ENCODE measurements at regions not wholly inside any gene's neighbourhood (a gene's known extent, or its start where the extent isn't known, plus 50 kb on each side); places are given as distances from the start of the nearest gene placed in this dataset.

- no peak overlapping the region for H3K4ac ChIP-seq (ENCODE audit: low read depth, low read length)
- no peaks in the 10 kb centered on the region for H3K27me3 ChIP-seq (ENCODE audit: insufficient read depth, low read length, poor library complexity)
- WGBS (ENCODE audit: extremely low coverage, insufficient coverage, low lambda C conversion rate) = no CpG with 5 or more reads among the region's 1 CpG
- no peaks in the 10 kb centered on the region for H3K79me1 ChIP-seq (ENCODE audit: low read length)
- H2BK5ac ChIP-seq (ENCODE audit: low read length) = no peak overlapping the region
- no peak overlapping the region for H3K9ac ChIP-seq (ENCODE audit: low read length)
- H3K4me1 ChIP-seq (ENCODE audit: control insufficient read depth, low read depth, low read length) = no peaks in the 10 kb centered on the region
- H3K79me2 ChIP-seq (ENCODE audit: control insufficient read depth, insufficient read depth, low read length) = no peaks in the 10 kb centered on the region
- no peak overlapping the region for H3K4me3 ChIP-seq (ENCODE audit: low read length)
- no peak overlapping the region for H3K4me2 ChIP-seq (ENCODE audit: low read length)
- no peak overlapping the region for H3K18ac ChIP-seq (ENCODE audit: low read length)
- H4K5ac ChIP-seq (ENCODE audit: low read length) = no peak overlapping the region
- peak overlapping the region; percentile 39 for H3K23ac ChIP-seq (ENCODE audit: low read length)
- no peak overlapping the region for H4K8ac ChIP-seq (ENCODE audit: low read depth, low read length)
- DNase-seq = no peak
- H2AK5ac ChIP-seq (ENCODE audit: low read length) = no peak overlapping the region
- H2BK120ac ChIP-seq (ENCODE audit: low read depth, low read length) = no peak overlapping the region
- H3K27ac ChIP-seq (ENCODE audit: low read depth, low read length) = no peak overlapping the region
- no peaks in the 10 kb centered on the region for H3K36me3 ChIP-seq (ENCODE audit: control insufficient read depth, insufficient read depth, low read length)
- H2BK15ac ChIP-seq (replicated peaks; ENCODE audit: low read depth) = no peak overlapping the region
- no peak overlapping the region for H3K56ac ChIP-seq (ENCODE audit: low read length)
Observed at GRCh38 chr3:178063461-178063860, 472.8 kb upstream of the KCNMB2 start.

GRCh38 chr3:178067721-178068120 is 468.5 kb upstream of the KCNMB2 start:
- no peak for DNase-seq
- Histone ChIP-seq H2BK5ac (ENCODE audit: low read length) (no peak overlapping the region), H3K4ac (ENCODE audit: low read depth, low read length) (no peak overlapping the region), H2BK120ac (ENCODE audit: low read depth, low read length) (no peak overlapping the region), H3K4me3 (ENCODE audit: low read length) (no peak overlapping the region), H3K27ac (ENCODE audit: low read depth, low read length) (no peak overlapping the region), H3K36me3 (ENCODE audit: control insufficient read depth, insufficient read depth, low read length) (no peaks in the 10 kb centered on the region), H3K79me2 (ENCODE audit: control insufficient read depth, insufficient read depth, low read length) (no peaks in the 10 kb centered on the region), H2AK5ac (ENCODE audit: low read length) (no peak overlapping the region), H3K9ac (ENCODE audit: low read length) (no peak overlapping the region), H4K8ac (ENCODE audit: low read depth, low read length) (no peak overlapping the region), H4K5ac (ENCODE audit: low read length) (no peak overlapping the region), H3K23ac (ENCODE audit: low read length) (no peak overlapping the region), H2BK15ac (replicated peaks; ENCODE audit: low read depth) (no peak overlapping the region), H3K27me3 (ENCODE audit: insufficient read depth, low read length, poor library complexity) (no peaks in the 10 kb centered on the region), H3K56ac (ENCODE audit: low read length) (no peak overlapping the region), H3K4me2 (ENCODE audit: low read length) (no peak overlapping the region), H3K4me1 (ENCODE audit: control insufficient read depth, low read depth, low read length) (no peaks in the 10 kb centered on the region), H3K79me1 (ENCODE audit: low read length) (no peaks in the 10 kb centered on the region), H3K18ac (ENCODE audit: low read length) (no peak overlapping the region)
- WGBS (ENCODE audit: extremely low coverage, insufficient coverage, low lambda C conversion rate) = no CpG with 5 or more reads among the region's 1 CpG

- Histone ChIP-seq H3K27me3 (ENCODE audit: insufficient read depth, low read length, poor library complexity) (no peaks in the 10 kb centered on the region), H3K4me3 (ENCODE audit: low read length) (no peak overlapping the region), H2BK120ac (ENCODE audit: low read depth, low read length) (no peak overlapping the region), H3K4ac (ENCODE audit: low read depth, low read length) (no peak overlapping the region), H2BK15ac (replicated peaks; ENCODE audit: low read depth) (no peak overlapping the region), H3K56ac (ENCODE audit: low read length) (no peak overlapping the region), H3K36me3 (ENCODE audit: control insufficient read depth, insufficient read depth, low read length) (no peaks in the 10 kb centered on the region), H4K5ac (ENCODE audit: low read length) (no peak overlapping the region), H3K27ac (ENCODE audit: low read depth, low read length) (no peak overlapping the region), H2AK5ac (ENCODE audit: low read length) (no peak overlapping the region), H3K9ac (ENCODE audit: low read length) (no peak overlapping the region), H3K18ac (ENCODE audit: low read length) (no peak overlapping the region), H3K4me1 (ENCODE audit: control insufficient read depth, low read depth, low read length) (no peaks in the 10 kb centered on the region), H3K23ac (ENCODE audit: low read length) (no peak overlapping the region), H2BK5ac (ENCODE audit: low read length) (no peak overlapping the region), H3K4me2 (ENCODE audit: low read length) (no peak overlapping the region), H3K79me1 (ENCODE audit: low read length) (no peaks in the 10 kb centered on the region), H4K8ac (ENCODE audit: low read depth, low read length) (no peak overlapping the region), H3K79me2 (ENCODE audit: control insufficient read depth, insufficient read depth, low read length) (no peaks in the 10 kb centered on the region)
- no peak for DNase-seq
- no CpG with 5 or more reads among the region's 7 CpGs for WGBS (ENCODE audit: extremely low coverage, insufficient coverage, low lambda C conversion rate)
Observed at GRCh38 chr3:178072391-178073305, 463.6 kb upstream of the KCNMB2 start.

GRCh38 chr3:178073366-178073765 is 462.9 kb upstream of the KCNMB2 start:
- no peak overlapping the region for H3K4me2 ChIP-seq (ENCODE audit: low read length)
- H2BK5ac ChIP-seq (ENCODE audit: low read length) = no peak overlapping the region
- no peak overlapping the region for H3K23ac ChIP-seq (ENCODE audit: low read length)
- no peaks in the 10 kb centered on the region for H3K79me2 ChIP-seq (ENCODE audit: control insufficient read depth, insufficient read depth, low read length)
- no peaks in the 10 kb centered on the region for H3K79me1 ChIP-seq (ENCODE audit: low read length)
- H3K18ac ChIP-seq (ENCODE audit: low read length) = no peak overlapping the region
- H2BK120ac ChIP-seq (ENCODE audit: low read depth, low read length) = no peak overlapping the region
- no peaks in the 10 kb centered on the region for H3K27me3 ChIP-seq (ENCODE audit: insufficient read depth, low read length, poor library complexity)
- no peak overlapping the region for H3K4ac ChIP-seq (ENCODE audit: low read depth, low read length)
- no peak overlapping the region for H4K5ac ChIP-seq (ENCODE audit: low read length)
- no peak overlapping the region for H4K8ac ChIP-seq (ENCODE audit: low read depth, low read length)
- H3K27ac ChIP-seq (ENCODE audit: low read depth, low read length) = no peak overlapping the region
- H3K4me1 ChIP-seq (ENCODE audit: control insufficient read depth, low read depth, low read length) = no peaks in the 10 kb centered on the region
- no peak overlapping the region for H3K56ac ChIP-seq (ENCODE audit: low read length)
- no peak overlapping the region for H2AK5ac ChIP-seq (ENCODE audit: low read length)
- H3K9ac ChIP-seq (ENCODE audit: low read length) = no peak overlapping the region
- no peak for DNase-seq
- H3K36me3 ChIP-seq (ENCODE audit: control insufficient read depth, insufficient read depth, low read length) = no peaks in the 10 kb centered on the region
- WGBS (ENCODE audit: extremely low coverage, insufficient coverage, low lambda C conversion rate) = no CpG with 5 or more reads among the region's 3 CpGs
- H2BK15ac ChIP-seq (replicated peaks; ENCODE audit: low read depth) = no peak overlapping the region
- H3K4me3 ChIP-seq (ENCODE audit: low read length) = no peak overlapping the region

- Histone ChIP-seq H3K56ac (ENCODE audit: low read length) (no peak overlapping the region), H3K9ac (ENCODE audit: low read length) (no peak overlapping the region), H4K5ac (ENCODE audit: low read length) (no peak overlapping the region), H4K8ac (ENCODE audit: low read depth, low read length) (no peak overlapping the region), H3K36me3 (ENCODE audit: control insufficient read depth, insufficient read depth, low read length) (no peaks in the 10 kb centered on the region), H3K18ac (ENCODE audit: low read length) (no peak overlapping the region), H3K27me3 (ENCODE audit: insufficient read depth, low read length, poor library complexity) (no peaks in the 10 kb centered on the region), H3K4me3 (ENCODE audit: low read length) (no peak overlapping the region), H3K4ac (ENCODE audit: low read depth, low read length) (no peak overlapping the region), H3K79me2 (ENCODE audit: control insufficient read depth, insufficient read depth, low read length) (no peaks in the 10 kb centered on the region), H2AK5ac (ENCODE audit: low read length) (no peak overlapping the region), H3K4me1 (ENCODE audit: control insufficient read depth, low read depth, low read length) (no peaks in the 10 kb centered on the region), H3K4me2 (ENCODE audit: low read length) (no peak overlapping the region), H2BK120ac (ENCODE audit: low read depth, low read length) (no peak overlapping the region), H3K27ac (ENCODE audit: low read depth, low read length) (no peak overlapping the region), H2BK15ac (replicated peaks; ENCODE audit: low read depth) (no peak overlapping the region), H3K23ac (ENCODE audit: low read length) (no peak overlapping the region), H2BK5ac (ENCODE audit: low read length) (no peak overlapping the region), H3K79me1 (ENCODE audit: low read length) (no peaks in the 10 kb centered on the region)
- WGBS (ENCODE audit: extremely low coverage, insufficient coverage, low lambda C conversion rate) = no CpG with 5 or more reads among the region's 5 CpGs
- no peak for DNase-seq
Observed at GRCh38 chr3:178075344-178075743, 460.9 kb upstream of the KCNMB2 start.

DNA sequence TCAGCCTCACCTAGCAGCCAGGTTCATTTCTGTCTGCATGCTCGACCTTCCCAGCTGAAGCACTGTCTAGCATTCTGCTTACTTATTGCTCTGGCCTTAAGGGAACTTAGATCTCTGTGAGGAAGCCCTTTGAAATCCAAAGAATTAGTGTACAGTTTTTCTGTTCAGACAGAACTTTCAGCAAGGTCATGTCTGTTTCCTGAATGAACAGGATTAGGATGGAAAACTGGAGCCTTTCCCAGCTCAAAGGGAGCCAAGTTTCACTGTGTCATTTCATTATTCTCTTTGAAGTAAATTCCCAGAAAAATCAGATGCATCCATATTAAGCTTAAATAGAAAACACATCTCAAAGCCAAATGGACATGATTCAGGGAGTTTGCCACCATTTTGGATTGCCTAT is 457.3 kb upstream of the KCNMB2 start:
- Histone ChIP-seq H3K4me2 (ENCODE audit: low read length) (no peak overlapping the region), H4K8ac (ENCODE audit: low read depth, low read length) (no peak overlapping the region), H3K56ac (ENCODE audit: low read length) (no peak overlapping the region), H3K23ac (ENCODE audit: low read length) (no peak overlapping the region), H3K79me1 (ENCODE audit: low read length) (no peaks in the 10 kb centered on the region), H2BK120ac (ENCODE audit: low read depth, low read length) (no peak overlapping the region), H3K4me1 (ENCODE audit: control insufficient read depth, low read depth, low read length) (no peaks in the 10 kb centered on the region), H2AK5ac (ENCODE audit: low read length) (no peak overlapping the region), H3K9ac (ENCODE audit: low read length) (no peak overlapping the region), H2BK5ac (ENCODE audit: low read length) (no peak overlapping the region), H3K79me2 (ENCODE audit: control insufficient read depth, insufficient read depth, low read length) (no peaks in the 10 kb centered on the region), H3K4me3 (ENCODE audit: low read length) (no peak overlapping the region), H3K4ac (ENCODE audit: low read depth, low read length) (no peak overlapping the region), H3K27ac (ENCODE audit: low read depth, low read length) (no peak overlapping the region), H3K27me3 (ENCODE audit: insufficient read depth, low read length, poor library complexity) (no peaks in the 10 kb centered on the region), H2BK15ac (replicated peaks; ENCODE audit: low read depth) (no peak overlapping the region), H3K18ac (ENCODE audit: low read length) (no peak overlapping the region), H3K36me3 (ENCODE audit: control insufficient read depth, insufficient read depth, low read length) (no peaks in the 10 kb centered on the region), H4K5ac (ENCODE audit: low read length) (no peak overlapping the region)
- no CpG with 5 or more reads among the region's 1 CpG for whole genome bisulfite sequencing (ENCODE audit: extremely low coverage, insufficient coverage, low lambda C conversion rate)
- DNase-seq = no peak

All from mesendoderm (in vitro differentiated cells).